Activated CD4-positive, alpha-beta T cell treated with anti-CD3 and anti-CD28 coated beads, Interleukin-2, amount 10 ng/mL, durations not matched to agents 24 days and 14 days (primary cell): ENCODE measurements at regions not wholly inside any gene's neighbourhood (a gene's known extent, or its start where the extent isn't known, plus 50 kb on each side); places are given as distances from the start of the nearest gene placed in this dataset.

ENCODE experiments used
- DNase-seq: peaks from one replicate; pipeline ENCODE4 v3.0.0; 2022
- H3K27ac Mint-ChIP-seq: one replicate; pipeline ENCODE4 v1.8.0; 2022; ENCODE audit warnings: mild to moderate bottlenecking, mixed read lengths
- H3K27me3 Mint-ChIP-seq: one replicate; pipeline ENCODE4 v1.8.0; 2022; ENCODE audit warnings: mixed read lengths
- H3K36me3 Mint-ChIP-seq: one replicate; pipeline ENCODE4 v1.8.0; 2022; ENCODE audit warnings: low read depth, mild to moderate bottlenecking, mixed read lengths
- H3K4me1 Mint-ChIP-seq: one replicate; pipeline ENCODE4 v1.8.0; 2021; ENCODE audit warnings: mixed read lengths
- H3K4me3 Mint-ChIP-seq: one replicate; pipeline ENCODE4 v1.8.0; 2022; ENCODE audit warnings: mild to moderate bottlenecking, moderate library complexity, mixed read lengths
- H3K9me3 Mint-ChIP-seq: one replicate; pipeline ENCODE4 v1.8.0; 2021; ENCODE audit warnings: mixed read lengths
- intact Hi-C: fragments of 100-400 bp; cut with micrococcal nuclease; formaldehyde crosslinking; loops from one replicate; pipeline ENCODE4 v1.15.1; 2023

DNA sequence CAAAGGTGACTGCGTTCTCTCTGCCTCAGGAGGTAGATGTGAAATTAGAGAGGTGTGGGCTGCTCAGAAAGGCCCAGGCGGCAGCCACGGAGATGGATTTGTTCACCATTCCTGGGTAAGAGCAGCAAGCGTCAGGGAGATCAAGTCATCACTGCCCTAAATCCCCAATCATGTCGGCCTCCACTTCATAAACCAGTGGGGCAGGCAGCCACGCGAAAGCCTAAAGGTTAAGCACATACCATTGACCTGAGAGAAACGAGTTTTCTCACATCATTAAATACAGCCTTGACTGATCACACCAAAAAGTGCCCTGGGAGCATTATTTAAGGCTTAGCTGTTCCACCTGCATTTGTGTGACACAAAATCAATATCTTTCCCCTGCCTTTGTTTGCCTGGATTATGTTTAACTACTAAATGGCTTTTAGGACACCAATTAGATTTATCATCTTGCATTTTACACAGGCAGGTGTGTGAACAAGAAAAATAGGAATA, 50.7 kb upstream of the FOXB1 start:
- H3K9me3 Mint-ChIP-seq = peaks cover 29% of the 10 kb centered on the region
- H3K4me1 Mint-ChIP-seq = peaks cover 2% of the 10 kb centered on the region
- no peak overlapping the region for H3K4me3 Mint-ChIP-seq
- DNase-seq = no peak
- intact Hi-C loops = no loop called here
- no peaks in the 10 kb centered on the region for H3K36me3 Mint-ChIP-seq
- H3K27ac Mint-ChIP-seq = no peak overlapping the region
- H3K27me3 Mint-ChIP-seq = peaks cover 14% of the 10 kb centered on the region

DNA sequence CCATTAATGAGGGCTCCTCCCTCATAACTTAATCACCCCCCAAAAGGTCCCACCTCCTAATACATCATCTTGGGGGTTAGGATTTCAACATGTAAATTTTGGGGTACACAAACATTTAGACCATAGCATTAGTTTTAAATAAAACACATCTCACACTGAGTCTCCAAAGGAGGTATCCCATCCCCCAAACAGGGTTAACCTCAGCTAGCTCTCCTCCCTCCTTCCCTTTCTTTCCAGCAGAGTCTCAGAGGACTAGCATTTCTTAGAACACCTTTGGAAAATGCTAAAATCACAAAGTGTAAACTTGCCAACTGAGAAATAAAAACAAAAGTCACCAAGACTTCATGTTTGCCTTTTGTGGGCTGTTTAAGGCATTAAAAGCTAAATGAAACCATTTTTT, 51.2 kb upstream of the FOXB1 start:
- Mint-ChIP-seq H3K36me3 (no peaks in the 10 kb centered on the region), H3K27ac (no peak overlapping the region), H3K9me3 (peaks cover 26% of the 10 kb centered on the region), H3K4me3 (no peak overlapping the region), H3K4me1 (no peaks in the 10 kb centered on the region), H3K27me3 (peaks cover 16% of the 10 kb centered on the region)
- intact Hi-C loops = no loop called here
- DNase-seq = no peak

DNA sequence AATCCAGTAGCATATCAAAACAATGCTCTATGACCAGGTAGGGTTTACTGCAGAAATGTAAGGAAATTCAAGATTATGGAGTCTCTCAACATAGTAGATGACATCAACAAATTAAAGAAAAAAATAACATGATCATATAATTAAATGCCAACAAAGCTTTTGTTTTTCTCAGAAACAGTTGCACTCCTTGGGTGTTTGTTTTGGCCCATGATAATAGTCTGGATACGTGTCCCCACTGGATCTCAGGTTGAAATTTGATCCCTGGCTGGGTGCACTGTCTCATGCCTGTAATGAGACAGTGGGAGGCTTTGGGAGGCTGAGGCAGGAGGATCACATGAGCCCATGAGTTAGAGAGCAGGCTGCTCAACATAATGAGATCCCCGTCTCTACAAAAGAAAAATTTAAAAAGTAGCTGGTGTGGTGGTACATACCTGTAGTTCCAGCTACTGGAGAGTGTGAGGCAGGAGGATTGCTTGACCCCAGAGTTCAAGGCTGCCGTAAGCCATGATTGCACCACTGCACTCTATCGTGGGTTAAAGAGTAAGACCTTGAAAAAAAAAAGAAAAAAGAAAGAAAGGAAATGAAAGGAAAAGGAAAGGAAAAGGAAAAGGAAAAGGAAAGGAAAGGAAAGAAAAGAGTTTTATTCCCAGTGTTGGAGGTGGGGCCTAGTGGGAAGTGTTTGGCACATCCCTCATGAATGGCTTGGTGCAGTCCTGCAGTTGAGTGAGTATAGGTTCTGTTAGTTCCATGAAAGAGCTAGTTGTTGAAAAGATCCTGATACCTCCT, 53.3 kb upstream of the FOXB1 start:
- no peak for DNase-seq
- Mint-ChIP-seq H3K27me3 (peaks cover 22% of the 10 kb centered on the region), H3K4me1 (no peaks in the 10 kb centered on the region), H3K27ac (no peak overlapping the region), H3K36me3 (no peaks in the 10 kb centered on the region), H3K4me3 (no peak overlapping the region), H3K9me3 (peaks cover 11% of the 10 kb centered on the region)
- intact Hi-C loops = no loop called here

DNA sequence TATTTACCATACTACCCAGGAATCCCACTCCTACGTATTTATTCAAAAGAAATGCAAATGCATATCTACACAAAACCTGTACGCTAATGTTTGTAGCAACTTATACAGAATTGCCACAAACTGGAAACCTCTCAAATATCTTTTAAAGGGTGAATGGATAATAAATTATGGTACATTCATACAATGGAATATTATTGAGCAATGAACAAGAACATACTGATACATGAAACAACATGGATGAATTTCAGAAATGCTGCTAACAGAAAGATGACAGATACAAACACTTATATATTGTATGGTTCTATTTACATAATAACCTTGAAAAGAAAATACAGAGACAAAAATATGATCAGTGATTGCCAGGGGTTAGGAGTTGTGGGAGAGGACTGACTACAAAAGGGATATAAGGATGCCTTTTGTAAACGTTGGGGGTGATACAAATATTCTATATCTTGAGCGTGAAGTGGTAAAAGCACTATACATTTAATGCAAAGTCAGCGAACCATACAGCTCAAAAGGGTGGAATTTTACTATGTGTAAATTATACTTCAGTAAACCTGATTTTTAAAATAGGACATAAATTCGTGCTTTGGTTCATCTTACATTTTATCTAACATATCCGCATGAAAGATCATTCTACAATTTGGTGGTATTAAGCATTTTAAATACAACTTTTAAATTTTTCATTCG, 55.0 kb upstream of the FOXB1 start:
- H3K4me1 Mint-ChIP-seq = no peaks in the 10 kb centered on the region
- H3K27me3 Mint-ChIP-seq = peaks cover 24% of the 10 kb centered on the region
- no peak overlapping the region for H3K4me3 Mint-ChIP-seq
- intact Hi-C loops = no loop called here
- H3K36me3 Mint-ChIP-seq = no peaks in the 10 kb centered on the region
- no peak overlapping the region for H3K27ac Mint-ChIP-seq
- DNase-seq = no peak
- H3K9me3 Mint-ChIP-seq = peaks cover 10% of the 10 kb centered on the region

DNA sequence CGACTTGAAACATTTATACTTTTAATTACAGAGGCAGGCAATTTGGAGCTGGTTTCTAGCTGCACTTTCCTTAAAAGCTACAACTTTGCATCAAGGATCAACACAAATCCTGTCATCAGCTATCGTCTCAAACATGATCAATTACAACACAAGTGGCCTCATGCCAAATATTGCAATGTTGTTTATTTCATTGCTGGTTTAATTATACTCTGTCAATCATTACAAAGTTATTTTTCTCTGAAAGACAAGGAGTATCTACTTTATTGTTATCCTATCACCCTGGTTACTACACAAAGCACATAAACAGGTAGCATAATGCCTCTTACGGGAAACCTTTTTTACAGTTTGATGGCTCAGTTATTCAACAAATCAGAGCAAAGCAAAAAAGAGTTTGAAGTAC, 58.0 kb upstream of the FOXB1 start:
- no peaks in the 10 kb centered on the region for H3K4me1 Mint-ChIP-seq
- peaks cover 26% of the 10 kb centered on the region for H3K27me3 Mint-ChIP-seq
- H3K27ac Mint-ChIP-seq = no peak overlapping the region
- no peak for DNase-seq
- no peaks in the 10 kb centered on the region for H3K36me3 Mint-ChIP-seq
- intact Hi-C loops = no loop called here
- H3K4me3 Mint-ChIP-seq = no peak overlapping the region
- H3K9me3 Mint-ChIP-seq = peaks cover 3% of the 10 kb centered on the region

DNA sequence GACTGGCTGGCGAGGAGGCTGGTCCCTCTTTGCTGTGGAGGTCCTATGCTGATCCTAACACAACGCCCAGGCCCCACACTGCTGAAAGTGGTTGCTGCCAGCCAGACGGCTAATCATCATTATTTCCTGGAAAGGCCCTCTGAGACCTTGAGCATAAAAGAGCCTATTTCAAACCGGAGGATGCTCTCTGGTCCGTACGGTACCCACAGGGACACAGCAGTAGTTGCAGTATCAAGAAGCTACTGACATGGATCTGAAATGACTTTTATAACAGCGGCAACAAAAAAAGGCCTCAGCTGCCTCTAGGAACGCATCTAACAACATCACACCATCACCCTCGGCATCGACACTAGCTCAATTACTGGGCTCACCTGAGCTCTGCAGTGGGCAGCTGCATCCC, 59.1 kb upstream of the FOXB1 start:
- H3K27ac Mint-ChIP-seq = no peak overlapping the region
- H3K27me3 Mint-ChIP-seq = peaks cover 29% of the 10 kb centered on the region
- H3K9me3 Mint-ChIP-seq = no peaks in the 10 kb centered on the region
- H3K4me3 Mint-ChIP-seq = no peak overlapping the region
- H3K36me3 Mint-ChIP-seq = no peaks in the 10 kb centered on the region
- no peaks in the 10 kb centered on the region for H3K4me1 Mint-ChIP-seq
- DNase-seq = no peak
- intact Hi-C loops = no loop called here

DNA sequence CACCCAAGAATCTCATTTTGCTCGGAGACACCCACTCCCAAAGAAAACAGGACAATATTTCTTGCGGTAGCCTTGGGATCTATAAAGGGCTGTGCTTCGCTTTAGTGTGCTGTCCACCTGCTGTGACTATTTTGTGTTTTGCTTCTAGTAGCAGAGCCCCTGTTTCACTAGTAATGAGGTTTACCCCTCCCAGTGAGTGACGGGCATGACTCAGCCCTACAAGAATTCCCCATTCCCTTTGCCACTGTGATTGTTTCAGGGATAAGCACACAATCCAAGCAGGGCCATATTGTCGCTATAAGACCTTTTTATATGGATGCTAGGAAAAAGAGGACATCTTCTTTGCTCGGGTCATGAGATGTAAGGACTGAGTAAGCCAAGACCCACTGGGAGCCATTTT, 62.5 kb upstream of the FOXB1 start:
- no peak for DNase-seq
- Mint-ChIP-seq H3K27ac (no peak overlapping the region), H3K36me3 (no peaks in the 10 kb centered on the region), H3K27me3 (peaks cover 31% of the 10 kb centered on the region), H3K9me3 (no peaks in the 10 kb centered on the region), H3K4me1 (no peaks in the 10 kb centered on the region), H3K4me3 (no peak overlapping the region)
- intact Hi-C loops = no loop called here

DNA sequence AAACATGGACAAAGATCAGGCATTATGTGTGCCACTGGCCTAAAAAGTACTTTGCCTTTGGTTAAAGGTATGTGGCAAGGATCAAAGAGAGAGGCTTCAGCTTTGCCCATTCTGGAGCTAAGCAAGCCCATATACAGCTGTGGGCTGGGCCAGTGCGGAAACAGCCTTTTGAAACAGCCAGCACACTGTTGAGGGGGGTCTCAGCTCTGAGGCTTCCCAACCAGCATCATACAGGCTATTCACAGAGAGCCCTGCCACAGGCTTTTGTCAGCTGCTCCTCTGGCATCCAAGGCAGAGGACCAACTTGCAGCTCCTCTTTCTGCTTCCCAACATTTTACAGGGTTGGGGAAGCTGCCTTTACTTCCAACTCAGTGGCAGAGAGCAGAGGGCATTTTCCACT, 63.2 kb upstream of the FOXB1 start:
- Mint-ChIP-seq H3K4me3 (no peak overlapping the region), H3K9me3 (no peaks in the 10 kb centered on the region), H3K27me3 (peaks cover 31% of the 10 kb centered on the region), H3K4me1 (no peaks in the 10 kb centered on the region), H3K27ac (no peak overlapping the region), H3K36me3 (no peaks in the 10 kb centered on the region)
- DNase-seq = no peak
- intact Hi-C loops = no loop called here

DNA sequence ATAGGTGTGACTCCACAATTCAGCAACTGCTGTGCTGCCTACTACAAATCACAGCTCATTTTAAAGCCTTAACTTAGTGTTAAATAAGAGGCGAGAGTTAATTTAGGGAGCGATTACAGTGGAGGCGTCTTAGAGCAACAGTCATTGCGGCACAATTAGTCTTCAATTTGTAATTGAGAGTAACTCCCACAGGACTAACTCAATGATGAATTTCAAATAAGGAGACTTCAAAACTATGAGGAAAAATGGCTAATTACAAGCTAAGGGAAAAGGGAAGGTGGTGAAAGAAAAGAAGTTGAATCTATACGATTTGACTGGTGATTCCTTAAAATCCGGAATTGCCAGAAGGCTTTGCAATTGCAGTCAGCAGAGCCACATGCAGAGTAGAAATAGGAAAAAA, 63.7 kb upstream of the FOXB1 start:
- intact Hi-C loops = no loop called here
- DNase-seq = no peak
- Mint-ChIP-seq H3K9me3 (no peaks in the 10 kb centered on the region), H3K27ac (no peak overlapping the region), H3K36me3 (no peaks in the 10 kb centered on the region), H3K27me3 (peaks cover 31% of the 10 kb centered on the region), H3K4me3 (no peak overlapping the region), H3K4me1 (no peaks in the 10 kb centered on the region)

DNA sequence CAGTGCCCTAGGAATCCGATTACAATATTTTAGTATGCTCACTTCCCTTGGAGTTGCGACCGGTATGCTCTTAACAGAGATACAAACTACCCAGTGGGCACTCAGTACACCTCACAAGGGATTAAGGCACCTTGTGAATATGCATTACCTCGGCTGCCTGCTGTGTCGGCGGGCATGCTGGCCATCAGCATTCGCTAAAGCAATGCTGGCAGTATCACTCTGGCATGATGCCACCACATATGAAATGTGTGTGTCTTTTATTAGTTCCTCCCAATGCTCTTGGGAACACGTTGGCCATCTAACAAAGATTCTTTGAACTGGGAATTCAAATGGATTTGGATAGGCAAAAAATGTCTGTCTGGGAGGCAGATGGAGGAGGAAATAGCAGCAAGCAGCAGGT, 67.4 kb upstream of the FOXB1 start:
- intact Hi-C loops = no loop called here
- Mint-ChIP-seq H3K27ac (no peak overlapping the region), H3K9me3 (no peaks in the 10 kb centered on the region), H3K27me3 (peaks cover 38% of the 10 kb centered on the region), H3K36me3 (no peaks in the 10 kb centered on the region), H3K4me3 (no peak overlapping the region), H3K4me1 (no peaks in the 10 kb centered on the region)
- no peak for DNase-seq

DNA sequence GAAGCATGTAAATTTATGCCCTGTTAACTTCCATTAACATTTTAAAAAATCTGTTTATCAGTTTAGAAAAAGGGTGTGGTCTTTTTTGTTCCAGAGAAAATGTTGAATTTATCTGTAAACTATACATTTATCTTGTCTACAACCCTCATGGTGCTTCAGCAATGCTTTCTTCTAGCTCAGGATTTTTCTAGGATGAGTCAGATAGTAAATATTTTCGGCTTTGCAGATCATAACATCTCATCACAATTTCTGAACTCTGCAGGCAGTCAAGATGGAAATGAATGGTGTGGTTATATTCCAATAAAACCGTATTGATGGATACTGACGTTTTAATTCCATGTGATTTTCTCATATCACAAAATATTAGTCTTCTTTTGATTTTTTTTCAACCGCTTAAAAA, 70.5 kb upstream of the FOXB1 start:
- H3K27ac Mint-ChIP-seq = no peak overlapping the region
- no peaks in the 10 kb centered on the region for H3K9me3 Mint-ChIP-seq
- H3K4me1 Mint-ChIP-seq = no peaks in the 10 kb centered on the region
- peaks cover 35% of the 10 kb centered on the region for H3K27me3 Mint-ChIP-seq
- no peaks in the 10 kb centered on the region for H3K36me3 Mint-ChIP-seq
- no peak for DNase-seq
- intact Hi-C loops = no loop called here
- no peak overlapping the region for H3K4me3 Mint-ChIP-seq

DNA sequence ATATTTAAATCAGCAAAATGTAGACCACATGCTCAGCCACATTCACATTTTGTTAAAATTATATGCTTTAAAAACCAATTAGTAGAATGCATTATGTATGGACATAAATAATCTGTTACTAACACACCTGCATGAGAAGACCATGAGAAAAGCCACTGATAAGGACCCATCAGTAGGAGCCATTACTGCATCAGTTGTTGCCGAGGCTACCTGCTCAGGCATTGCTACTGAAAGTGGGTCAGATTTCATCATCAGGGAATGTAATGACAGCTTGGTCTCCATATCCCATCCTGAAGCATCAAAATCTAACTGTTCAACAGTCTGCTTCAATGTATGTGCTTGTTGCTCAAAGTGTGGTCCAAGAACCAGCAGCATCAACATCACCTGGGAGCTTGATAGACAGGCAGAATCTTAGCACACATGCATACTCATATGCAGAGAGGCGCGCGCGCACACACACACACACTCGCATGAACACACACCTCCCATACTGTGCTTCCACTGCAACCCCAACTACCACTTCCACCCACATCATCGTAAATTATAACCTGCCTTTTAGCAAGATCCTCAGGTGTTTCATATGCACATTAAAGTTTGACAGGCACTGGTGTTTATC, 72.4 kb upstream of the FOXB1 start:
- peaks cover 38% of the 10 kb centered on the region for H3K27me3 Mint-ChIP-seq
- H3K4me3 Mint-ChIP-seq = no peak overlapping the region
- intact Hi-C loops = no loop called here
- no peak overlapping the region for H3K27ac Mint-ChIP-seq
- DNase-seq = no peak
- no peaks in the 10 kb centered on the region for H3K9me3 Mint-ChIP-seq
- no peaks in the 10 kb centered on the region for H3K36me3 Mint-ChIP-seq
- H3K4me1 Mint-ChIP-seq = no peaks in the 10 kb centered on the region

DNA sequence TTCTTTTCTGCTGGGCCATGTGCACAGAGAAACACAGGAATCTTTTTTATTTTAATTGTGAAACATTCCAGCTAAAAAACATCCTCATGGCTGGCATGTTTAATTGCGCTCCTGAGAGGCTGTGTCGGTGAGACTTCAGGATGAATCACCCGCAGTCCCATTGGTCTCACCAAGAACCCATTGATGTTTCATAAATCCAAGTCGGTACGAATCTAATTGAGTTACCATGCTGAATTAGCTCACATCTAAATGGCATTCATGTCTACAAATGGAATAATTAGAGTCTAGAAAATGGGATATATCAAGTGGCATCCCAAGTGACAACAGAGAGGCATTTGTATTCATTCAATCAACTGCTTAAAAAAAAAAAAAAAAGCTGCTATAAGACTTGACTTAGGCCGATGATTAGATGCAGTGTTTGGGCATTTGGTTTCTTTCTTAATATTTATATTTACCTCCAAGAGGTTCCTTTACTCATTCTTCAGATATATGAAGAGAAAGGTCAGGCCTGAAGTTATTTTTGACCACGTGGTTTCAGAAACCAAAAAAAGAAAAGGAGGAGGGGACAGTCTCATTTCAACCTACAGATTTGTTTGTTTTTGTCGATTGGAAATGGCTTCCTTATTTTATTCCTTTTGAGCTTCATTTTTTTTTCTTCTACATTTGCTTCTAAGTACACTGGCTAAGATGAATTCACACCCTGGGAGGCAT, 79.1 kb upstream of the FOXB1 start:
- no peak for DNase-seq
- Mint-ChIP-seq H3K27ac (no peak overlapping the region), H3K4me3 (no peak overlapping the region), H3K27me3 (peaks cover 27% of the 10 kb centered on the region), H3K4me1 (peaks cover 3% of the 10 kb centered on the region), H3K9me3 (no peaks in the 10 kb centered on the region), H3K36me3 (no peaks in the 10 kb centered on the region)
- intact Hi-C loops = no loop called here

DNA sequence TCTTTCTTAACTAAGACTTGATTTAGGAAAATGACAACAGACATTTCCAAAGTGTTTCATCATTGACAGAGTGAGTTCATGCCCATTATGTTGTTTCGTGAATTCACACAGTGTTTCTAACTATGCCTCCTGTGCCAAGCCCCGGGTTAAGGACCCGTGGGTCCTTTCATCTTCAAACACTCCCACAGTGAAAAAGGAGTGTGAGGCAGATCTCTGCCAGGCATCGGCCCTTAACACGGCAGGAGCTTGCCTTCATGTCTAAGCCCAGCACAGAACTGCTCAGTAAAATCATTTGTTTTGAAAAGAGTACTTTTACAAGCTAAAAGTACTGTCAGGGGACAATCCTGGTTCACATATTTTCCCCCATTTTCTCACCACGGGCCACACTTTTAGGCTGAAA, 80.0 kb upstream of the FOXB1 start:
- no peaks in the 10 kb centered on the region for H3K9me3 Mint-ChIP-seq

More for the DNA sequence above, 80.0 kb upstream of the FOXB1 start:
- H3K27me3 Mint-ChIP-seq = peaks cover 22% of the 10 kb centered on the region
- no peak for DNase-seq
- intact Hi-C loops = no loop called here
- H3K27ac Mint-ChIP-seq = no peak overlapping the region
- no peak overlapping the region for H3K4me3 Mint-ChIP-seq
- H3K36me3 Mint-ChIP-seq = no peaks in the 10 kb centered on the region
- peaks cover 11% of the 10 kb centered on the region for H3K4me1 Mint-ChIP-seq
